ENCODE measurements at regions not wholly inside any gene's neighbourhood (a gene's known extent, or its start where the extent isn't known, plus 50 kb on each side); places are given as distances from the start of the nearest gene placed in this dataset.

- TF ChIP-seq CTCF (conservative IDR thresholded peaks at IDR 0.05; ENCODE audit: low read depth, low read length) (no peak), EZH2 (IDR thresholded peaks at IDR 0.05; ENCODE audit: low read length, unreplicated experiment) (no peak), EZH2phosphoT487 (IDR thresholded peaks at IDR 0.05; ENCODE audit: borderline replicate concordance, low read length) (no peak)
Measured at GRCh38 chr18:42287047-42287446, 332.0 kb downstream of the PIK3C3 start.
